HUES6 (cell line): ENCODE measurements at regions not wholly inside any gene's neighbourhood (a gene's known extent, or its start where the extent isn't known, plus 50 kb on each side); places are given as distances from the start of the nearest gene placed in this dataset.

Source experiments
- H3K27ac ChIP-seq: 2 replicates; pipeline ENCODE4 v1.7.0; 2013; ENCODE audit warnings: low read depth, mild to moderate bottlenecking, low read length, inconsistent platforms
- H3K27me3 ChIP-seq: 2 replicates; pipeline ENCODE4 v1.6.1; 2013; ENCODE audit warnings: low read length; ENCODE audit not compliant: control insufficient read depth, insufficient read depth
- H3K36me3 ChIP-seq: 2 replicates; pipeline ENCODE4 v1.6.1; 2013; ENCODE audit warnings: low read length; ENCODE audit not compliant: control insufficient read depth, insufficient read depth
- H3K4me1 ChIP-seq: 2 replicates; pipeline ENCODE4 v1.6.1; 2013; ENCODE audit warnings: low read length; ENCODE audit not compliant: control insufficient read depth, insufficient read depth
- H3K4me3 ChIP-seq: 2 replicates; pipeline ENCODE4 v1.5.1; 2013; ENCODE audit warnings: low read depth, low read length
- H3K9ac ChIP-seq: one replicate; pipeline ENCODE4 v1.6.1; 2013; ENCODE audit warnings: mild to moderate bottlenecking, low read length
- H3K9me3 ChIP-seq: 2 replicates; pipeline ENCODE4 v1.6.1; 2013; ENCODE audit warnings: low read depth, low read length; ENCODE audit not compliant: control insufficient read depth, insufficient read depth

- H3K36me3 ChIP-seq = no peaks in the 10 kb centered on the region
- H3K9ac ChIP-seq = no peak overlapping the region
- no peak overlapping the region for H3K4me3 ChIP-seq
- H3K27me3 ChIP-seq = no peaks in the 10 kb centered on the region
- H3K27ac ChIP-seq = no peak overlapping the region
- 0 out of 2 replicates have a peak, but pooled peaks cover under 1% of the 10 kb centered on the region for H3K9me3 ChIP-seq
- H3K4me1 ChIP-seq = no peaks in the 10 kb centered on the region
Measured at GRCh38 chr5:145210020-145210419, 625.1 kb downstream of the PRELID2 start.

DNA sequence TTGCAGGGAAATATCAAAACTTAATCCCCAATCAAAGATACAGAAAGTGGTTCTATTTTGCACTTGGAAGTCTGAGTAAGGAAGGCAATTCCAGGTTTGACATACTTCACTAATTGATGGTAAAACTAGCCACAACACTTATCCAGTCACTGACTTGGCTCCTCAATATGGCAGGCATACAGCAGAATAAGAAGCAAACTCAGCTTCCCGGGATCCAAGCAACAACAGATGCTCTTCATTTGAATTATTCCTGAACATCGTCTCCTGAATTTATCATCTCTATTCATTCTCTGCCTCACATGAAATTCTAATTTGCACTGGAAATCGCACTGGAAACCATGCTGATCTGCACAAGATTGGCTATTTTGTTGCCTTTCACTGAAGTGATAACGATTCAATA is 629.6 kb downstream of the PRELID2 start:
- H3K4me3 ChIP-seq = no peak overlapping the region
- H3K36me3 ChIP-seq = no peaks in the 10 kb centered on the region
- no peaks in the 10 kb centered on the region for H3K9me3 ChIP-seq
- no peak overlapping the region for H3K27ac ChIP-seq
- H3K27me3 ChIP-seq = no peaks in the 10 kb centered on the region
- no peak overlapping the region for H3K9ac ChIP-seq
- no peaks in the 10 kb centered on the region for H3K4me1 ChIP-seq

- Histone ChIP-seq H3K9ac (no peak overlapping the region), H3K27me3 (no peaks in the 10 kb centered on the region), H3K4me1 (no peaks in the 10 kb centered on the region), H3K4me3 (no peak overlapping the region), H3K27ac (no peak overlapping the region), H3K9me3 (no peaks in the 10 kb centered on the region), H3K36me3 (no peaks in the 10 kb centered on the region)
Measured at GRCh38 chr5:145204743-145205142, 630.4 kb downstream of the PRELID2 start.

GRCh38 chr5:145203193-145203592 is 631.9 kb downstream of the PRELID2 start:
- H3K9ac ChIP-seq = no peak overlapping the region
- no peaks in the 10 kb centered on the region for H3K4me1 ChIP-seq
- no peaks in the 10 kb centered on the region for H3K36me3 ChIP-seq
- H3K4me3 ChIP-seq = no peak overlapping the region
- H3K27ac ChIP-seq = no peak overlapping the region
- H3K9me3 ChIP-seq = no peaks in the 10 kb centered on the region
- no peaks in the 10 kb centered on the region for H3K27me3 ChIP-seq

- Histone ChIP-seq H3K9ac (no peak overlapping the region), H3K4me3 (no peak overlapping the region), H3K27me3 (no peaks in the 10 kb centered on the region), H3K36me3 (no peaks in the 10 kb centered on the region), H3K27ac (no peak overlapping the region), H3K4me1 (no peaks in the 10 kb centered on the region), H3K9me3 (no peaks in the 10 kb centered on the region)
Measured at GRCh38 chr5:145198525-145199260, 636.4 kb downstream of the PRELID2 start.

- no peaks in the 10 kb centered on the region for H3K36me3 ChIP-seq
- no peak overlapping the region for H3K4me3 ChIP-seq
- H3K9me3 ChIP-seq = no peaks in the 10 kb centered on the region
- no peaks in the 10 kb centered on the region for H3K27me3 ChIP-seq
- no peak overlapping the region for H3K9ac ChIP-seq
- no peaks in the 10 kb centered on the region for H3K4me1 ChIP-seq
- H3K27ac ChIP-seq = no peak overlapping the region
Measured at GRCh38 chr5:145189746-145190145, 645.4 kb downstream of the PRELID2 start.

DNA sequence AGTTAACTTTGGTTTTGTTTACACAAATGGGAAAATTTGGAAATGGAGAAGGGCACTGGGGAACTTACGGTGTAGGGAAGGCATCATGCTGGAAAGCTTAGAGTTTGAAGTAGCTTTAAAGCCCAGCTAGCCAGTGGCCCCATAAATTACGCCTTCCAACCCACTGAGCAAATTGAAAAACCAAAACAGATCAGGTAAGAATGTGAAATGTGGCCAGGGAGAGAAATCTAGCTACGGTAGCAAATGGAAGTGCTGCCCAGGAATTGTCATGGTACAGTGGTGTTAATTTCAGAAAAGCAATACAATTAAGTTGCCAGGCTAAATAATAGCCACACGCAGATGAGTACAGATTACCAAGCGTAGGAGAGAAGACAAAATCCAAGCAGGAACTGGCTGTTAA is 654.8 kb downstream of the PRELID2 start:
- H3K36me3 ChIP-seq = no peaks in the 10 kb centered on the region
- no peaks in the 10 kb centered on the region for H3K27me3 ChIP-seq
- no peak overlapping the region for H3K4me3 ChIP-seq

DNA sequence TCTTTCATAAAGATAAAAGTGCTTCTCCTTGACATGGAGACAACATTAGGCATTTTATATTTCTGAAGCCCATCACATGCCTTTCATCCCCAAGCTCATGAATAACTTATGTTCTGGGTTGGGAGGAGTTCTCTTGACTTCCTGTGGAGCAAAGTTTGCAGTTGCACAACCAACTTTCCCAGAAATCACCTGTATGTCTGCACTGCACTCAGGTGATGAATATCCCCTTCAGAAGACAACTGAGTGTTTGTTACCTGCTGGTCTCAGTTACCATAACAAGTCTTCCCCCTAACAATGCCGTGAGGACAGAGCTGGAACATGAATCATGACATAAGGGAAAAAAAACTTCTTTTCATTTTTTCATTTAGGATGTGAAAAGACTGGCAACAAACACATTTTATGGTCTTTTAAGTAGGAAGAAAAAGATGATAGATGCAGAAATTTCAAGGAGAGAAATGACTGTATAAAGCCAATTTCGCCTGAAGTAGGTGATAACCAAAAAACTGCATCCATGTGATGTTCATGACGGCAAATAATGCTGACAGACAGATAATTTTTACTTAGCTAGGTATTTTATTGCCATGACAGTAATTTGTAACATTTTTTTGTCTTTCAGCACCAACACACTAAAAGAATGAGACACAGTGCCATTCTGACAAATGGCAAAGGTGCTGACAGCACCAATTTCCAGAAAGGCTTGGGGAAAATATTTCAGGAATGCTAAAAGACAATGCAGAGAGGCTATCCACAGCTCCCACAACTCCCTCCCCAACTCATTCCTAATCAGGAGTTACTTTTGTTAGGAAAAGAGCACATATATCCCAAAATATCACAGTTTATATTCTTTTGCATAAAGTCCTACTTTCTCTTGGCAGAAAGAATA is 656.3 kb downstream of the PRELID2 start:
- H3K27ac ChIP-seq = peak overlapping the region; percentile 47; the same call in 1 of the 2 replicates
- H3K9me3 ChIP-seq = no peaks in the 10 kb centered on the region
- H3K36me3 ChIP-seq = no peaks in the 10 kb centered on the region
- no peaks in the 10 kb centered on the region for H3K27me3 ChIP-seq
- H3K4me1 ChIP-seq = peaks cover 32% of the 10 kb centered on the region
- H3K9ac ChIP-seq = no peak overlapping the region
- no peak overlapping the region for H3K4me3 ChIP-seq

More for the DNA sequence above, 654.8 kb downstream of the PRELID2 start:
- H3K27ac ChIP-seq = 0 out of 2 replicates have a peak overlapping the region, but pooled peaks have one; percentile 2
- no peak overlapping the region for H3K9ac ChIP-seq
- no peaks in the 10 kb centered on the region for H3K9me3 ChIP-seq
- peaks cover 32% of the 10 kb centered on the region for H3K4me1 ChIP-seq

GRCh38 chr5:145176041-145176440 is 659.1 kb downstream of the PRELID2 start:
- no peaks in the 10 kb centered on the region for H3K36me3 ChIP-seq
- no peak overlapping the region for H3K4me3 ChIP-seq
- no peak overlapping the region for H3K9ac ChIP-seq
- no peaks in the 10 kb centered on the region for H3K9me3 ChIP-seq
- H3K27me3 ChIP-seq = no peaks in the 10 kb centered on the region
- H3K4me1 ChIP-seq = peaks cover 32% of the 10 kb centered on the region
- no peak overlapping the region for H3K27ac ChIP-seq

DNA sequence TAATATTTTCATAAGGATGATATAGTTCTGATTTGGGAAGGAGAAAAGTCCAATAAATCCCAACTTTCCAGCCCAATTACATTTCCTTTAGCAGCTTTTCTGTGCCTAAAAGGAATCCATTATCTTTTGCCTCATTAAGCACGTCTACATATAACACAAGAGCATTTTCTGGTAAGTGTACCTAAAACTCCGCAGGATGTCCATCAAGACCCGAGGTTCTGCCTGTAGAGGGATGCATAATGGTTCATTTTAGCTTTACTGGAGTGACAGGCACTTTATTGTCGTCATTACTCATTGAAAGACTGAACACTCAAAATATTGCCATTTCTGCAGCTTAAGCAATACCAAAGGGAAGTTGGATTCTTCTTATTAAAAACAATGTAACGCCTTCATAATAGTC is 669.0 kb downstream of the PRELID2 start:
- Histone ChIP-seq H3K4me1 (no peaks in the 10 kb centered on the region), H3K36me3 (no peaks in the 10 kb centered on the region), H3K9ac (no peak overlapping the region), H3K27me3 (no peaks in the 10 kb centered on the region), H3K4me3 (no peak overlapping the region), H3K9me3 (no peaks in the 10 kb centered on the region), H3K27ac (no peak overlapping the region)

GRCh38 chr5:145163876-145164275 is 671.3 kb downstream of the PRELID2 start:
- Histone ChIP-seq H3K9me3 (no peaks in the 10 kb centered on the region), H3K4me3 (no peak overlapping the region), H3K9ac (no peak overlapping the region), H3K36me3 (no peaks in the 10 kb centered on the region), H3K4me1 (peaks cover 13% of the 10 kb centered on the region), H3K27ac (no peak overlapping the region), H3K27me3 (no peaks in the 10 kb centered on the region; the same call in 1 of the 2 replicates)
